SK-N-SH (cell line): ENCODE measurements at regions not wholly inside any gene's neighbourhood (a gene's known extent, or its start where the extent isn't known, plus 50 kb on each side); places are given as distances from the start of the nearest gene placed in this dataset.

Experiments used
- CTCF ChIA-PET: fragments of 300-600, 350-600 bp; formaldehyde crosslinking; extraction: SDS; loops from one replicate; lab custom pipeline; 2021; lab: Yijun Ruan, JAX
- POLR2A ChIA-PET: fragments of 350-600 bp; sonication (Branson Sonifier 250); formaldehyde crosslinking; extraction: SDS; loops from one replicate; lab custom pipeline; 2020; ENCODE audit warnings: antibody characterized with exemption, inconsistent platforms; lab: Yijun Ruan, JAX
- DNase-seq: peaks from one replicate; pipeline ENCODE4 v3.0.0; 2012
- H2AFZ ChIP-seq: fragments of 200-600 bp; sonication (generic); 2 replicates; pipeline ENCODE4 v1.8.1; 2016; ENCODE audit warnings: antibody characterized with exemption, mild to moderate bottlenecking, low read depth
- H3F3A ChIP-seq: fragments of 200-600 bp; sonication (generic); replicated peaks from 2 replicates; pipeline ENCODE3; 2016; ENCODE audit warnings: antibody characterized with exemption, mild to moderate bottlenecking; ENCODE audit not compliant: insufficient read depth
- H3K27ac ChIP-seq, 2 experiments: fragments of 200-500 bp in 1 of 2; fragments of 200-600 bp in 1 of 2; sonication (Bioruptor generic) in 1 of 2; sonication (generic), shearing (Covaris generic) in 1 of 2; 2 replicates each; pipeline versions ENCODE4 v1.5.1 to v1.6.1; 2014 to 2016; ENCODE audit warnings: low read depth in 2 of 2, inconsistent platforms in 1 of 2, low read length in 1 of 2, mild to moderate bottlenecking in 1 of 2, mixed read lengths in 1 of 2
- H3K27me3 ChIP-seq: fragments of 200-600 bp; sonication (generic), shearing (Covaris generic); 2 replicates; pipeline ENCODE4 v1.6.1; 2016; ENCODE audit warnings: mixed run types; ENCODE audit not compliant: insufficient read depth
- H3K36me3 ChIP-seq, 2 experiments: fragments of 200-500 bp in 1 of 2; fragments of 200-600 bp in 1 of 2; sonication (Bioruptor generic) in 1 of 2; sonication (generic) in 1 of 2; replicated peaks in 1 of 2; 2 replicates each; pipeline versions ENCODE3 to v1.5.1; 2014 to 2016; ENCODE audit warnings: low read length in 1 of 2, mild to moderate bottlenecking in 1 of 2; ENCODE audit not compliant: insufficient read depth in 2 of 2, control insufficient read depth in 1 of 2
- H3K4me1 ChIP-seq, 2 experiments: fragments of 200-500 bp in 1 of 2; fragments of 200-600 bp in 1 of 2; sonication (Bioruptor generic) in 1 of 2; sonication (generic), shearing (Covaris generic) in 1 of 2; 2 replicates each; pipeline versions ENCODE4 v1.5.1 to v1.6.1; 2014 to 2016; ENCODE audit warnings: low read depth in 1 of 2, low read length in 1 of 2, mixed run types in 1 of 2; ENCODE audit not compliant: insufficient read depth in 2 of 2, control insufficient read depth in 1 of 2
- H3K4me2 ChIP-seq: fragments of 200-600 bp; sonication (generic), shearing (Covaris generic); 2 replicates; pipeline ENCODE4 v1.6.1; 2017; ENCODE audit warnings: mixed run types
- H3K4me3 ChIP-seq, 2 experiments: fragments of 200-500 bp in 1 of 2; fragments of 200-600 bp in 1 of 2; sonication (Bioruptor generic) in 1 of 2; sonication (generic), shearing (Covaris generic) in 1 of 2; 2 replicates each; pipeline versions ENCODE4 v1.5.1 to v1.8.1; 2014 to 2016; ENCODE audit warnings: low read depth in 2 of 2, inconsistent platforms in 1 of 2, low read length in 1 of 2, mild to moderate bottlenecking in 1 of 2, mixed read lengths in 1 of 2, moderate library complexity in 1 of 2
- H3K79me2 ChIP-seq: fragments of 200-600 bp; sonication (generic); 2 replicates; pipeline ENCODE4 v1.8.1; 2017; ENCODE audit warnings: mild to moderate bottlenecking; ENCODE audit not compliant: insufficient read depth
- H3K9ac ChIP-seq: fragments of 200-600 bp; sonication (generic); 2 replicates; pipeline ENCODE4 v1.6.1; 2017; ENCODE audit warnings: mixed run types
- H3K9me2 ChIP-seq: fragments of 200-600 bp; sonication (generic); 2 replicates; pipeline ENCODE4 v1.6.1; 2017; ENCODE audit warnings: mixed run types
- H3K9me3 ChIP-seq: fragments of 200-600 bp; sonication (generic); 2 replicates; pipeline ENCODE4 v1.6.1; 2017; ENCODE audit warnings: mixed run types, mild to moderate bottlenecking, moderate library complexity
- H4K20me1 ChIP-seq: fragments of 200-600 bp; sonication (generic); 2 replicates; pipeline ENCODE4 v1.6.1; 2017; ENCODE audit warnings: mild to moderate bottlenecking, mixed run types; ENCODE audit not compliant: insufficient read depth
- CHD2 ChIP-seq: fragments of 150-350 bp; IDR thresholded peaks from 2 replicates; pipeline ENCODE4 v1.6.1; 2018; ENCODE audit warnings: low read length; ENCODE audit not compliant: partially characterized antibody
- ELF1 ChIP-seq: IDR thresholded peaks from 2 replicates; pipeline ENCODE4 v1.4.0; 2012
- EP300 ChIP-seq, 2 experiments: IDR thresholded peaks; 2 replicates each; pipeline versions ENCODE4 v1.4.0 to v1.6.1; 2012; ENCODE audit warnings: borderline replicate concordance in 1 of 2, low read depth in 1 of 2, low read length in 1 of 2
- EZH2phosphoT487 ChIP-seq: fragments of 200-600 bp; sonication (generic); IDR thresholded peaks from 2 replicates; pipeline ENCODE4 v1.6.1; 2017; ENCODE audit warnings: low read depth, mixed run types, mild to moderate bottlenecking, antibody characterized with exemption, moderate library complexity, borderline replicate concordance
- FOXM1 ChIP-seq: IDR thresholded peaks from 2 replicates; pipeline ENCODE4 v1.4.0; 2012; ENCODE audit warnings: low read depth, mild to moderate bottlenecking
- GATA2 ChIP-seq: sonication (generic); formaldehyde crosslinking; IDR thresholded peaks from 2 replicates; pipeline ENCODE4 v1.5.0; 2020; ENCODE audit warnings: mild to moderate bottlenecking, missing genetic modification reagents
- MAX ChIP-seq: IDR thresholded peaks from 2 replicates; pipeline ENCODE4 v1.4.0; 2012; ENCODE audit warnings: low read depth
- MEF2A ChIP-seq: IDR thresholded peaks from 2 replicates; pipeline ENCODE4 v1.4.0; 2012; ENCODE audit warnings: low read depth, borderline replicate concordance
- NFIC ChIP-seq: IDR thresholded peaks from 2 replicates; pipeline ENCODE4 v1.4.0; 2012; ENCODE audit warnings: borderline replicate concordance
- NRF1 ChIP-seq: IDR thresholded peaks from 2 replicates; pipeline ENCODE4 v1.6.1; 2012; ENCODE audit warnings: low read depth, mild to moderate bottlenecking, low read length
- POLR2AphosphoS5 ChIP-seq: IDR thresholded peaks from 2 replicates; pipeline ENCODE4 v1.6.1; 2012; ENCODE audit warnings: low read depth, low read length
- REST ChIP-seq: IDR thresholded peaks from 2 replicates; pipeline ENCODE4 v1.6.1; 2012; ENCODE audit warnings: mild to moderate bottlenecking, low read depth, low read length, moderate library complexity
- RFX5 ChIP-seq: IDR thresholded peaks from 2 replicates; pipeline ENCODE4 v1.6.1; 2012; ENCODE audit warnings: mild to moderate bottlenecking, improper control_type of control experiment, low read length
- SMC3 ChIP-seq: IDR thresholded peaks from 2 replicates; pipeline ENCODE4 v1.6.1; 2012; ENCODE audit warnings: low read depth, low read length, improper control_type of control experiment
- TCF12 ChIP-seq: IDR thresholded peaks from 2 replicates; pipeline ENCODE4 v1.4.0; 2012
- TEAD4 ChIP-seq: IDR thresholded peaks from 2 replicates; pipeline ENCODE4 v1.4.0; 2012; ENCODE audit warnings: mild to moderate bottlenecking, borderline replicate concordance; ENCODE audit not compliant: insufficient read depth
- USF1 ChIP-seq: IDR thresholded peaks from 2 replicates; pipeline ENCODE4 v1.4.0; 2012; ENCODE audit warnings: low read depth, borderline replicate concordance
- WGBS: methylation state at CpG from one replicate; pipeline ENCODE4 v1.1.6; 2017; ENCODE audit warnings: low lambda C conversion rate; 5-methylcytosine and 5-hydroxymethylcytosine counted together

- no peak overlapping the region for H3K27ac ChIP-seq
- no peaks in the 10 kb centered on the region for H3K79me2 ChIP-seq
- H3K4me2 ChIP-seq = no peak overlapping the region
- no peak overlapping the region for H3K9ac ChIP-seq
- no peak overlapping the region for H2AFZ ChIP-seq
- ChIA-PET POLR2A (no interaction called here), CTCF (interaction anchor here (1.3 kb wide), 1 partner anchor 12 kb away, joined by 4 read pairs; no protein-coding TSS in a partner anchor)
- H3F3A ChIP-seq = no peaks in the 10 kb centered on the region
- no peak overlapping the region for H3K4me3 ChIP-seq
- no peak for DNase-seq
- WGBS = 73% methylated on average over 5 of the region's 5 CpGs
- no peaks in the 10 kb centered on the region for H3K9me2 ChIP-seq
- H3K9me3 ChIP-seq = no peaks in the 10 kb centered on the region
- no peaks in the 10 kb centered on the region for H3K4me1 ChIP-seq
- no peaks in the 10 kb centered on the region for H3K27me3 ChIP-seq
- H3K36me3 ChIP-seq = no peaks in the 10 kb centered on the region
- TF ChIP-seq EP300 (IDR thresholded peaks at IDR 0.05; ENCODE audit: borderline replicate concordance in 1 of 2, low read depth in 1 of 2, low read length in 1 of 2) = no peak
- no peak for TF ChIP-seq MEF2A
- no peak for TF ChIP-seq REST
- no peak for TF ChIP-seq NRF1
- TF ChIP-seq RFX5 = no peak
- TF ChIP-seq GATA2 (CRISPR knock-in tag) = no peak
- TF ChIP-seq MAX = no peak
- no peak for TF ChIP-seq TCF12
- TF ChIP-seq ELF1 = no peak
- no peak for TF ChIP-seq CHD2
- no peak for TF ChIP-seq TEAD4
- no peak for TF ChIP-seq EZH2phosphoT487
- TF ChIP-seq, all 33 proteins: peak for 0
- no peaks in the 10 kb centered on the region for H4K20me1 ChIP-seq
Observed at GRCh38 chr3:104447681-104448080, 919.0 kb upstream of the ALCAM start.

- WGBS = 92% methylated on average over 4 of the region's 4 CpGs
- H3K9me3 ChIP-seq = no peaks in the 10 kb centered on the region
- POLR2A ChIA-PET = no interaction called here
- H3K4me2 ChIP-seq = no peak overlapping the region
- H3K27me3 ChIP-seq = no peaks in the 10 kb centered on the region
- TF ChIP-seq FOXM1 (no peak), MAX (no peak), RFX5 (no peak), SMC3 (no peak), CHD2 (no peak), USF1 (no peak), POLR2AphosphoS5 (no peak), NFIC (no peak)
- H3K4me1 ChIP-seq = no peaks in the 10 kb centered on the region
- no peaks in the 10 kb centered on the region for H4K20me1 ChIP-seq
- no peak for DNase-seq
- CTCF ChIA-PET = no interaction called here
- H3K4me3 ChIP-seq = no peak overlapping the region
- H3K79me2 ChIP-seq = no peaks in the 10 kb centered on the region
- no peaks in the 10 kb centered on the region for H3F3A ChIP-seq
- H3K9me2 ChIP-seq = no peaks in the 10 kb centered on the region
- no peaks in the 10 kb centered on the region for H3K36me3 ChIP-seq
- no peak overlapping the region for H2AFZ ChIP-seq
- H3K27ac ChIP-seq = no peak overlapping the region
- H3K9ac ChIP-seq = no peak overlapping the region
Observed at GRCh38 chr3:104452697-104453096, 914.0 kb upstream of the ALCAM start.
